GM23338 (cell line): ENCODE measurements at regions not wholly inside any gene's neighbourhood (a gene's known extent, or its start where the extent isn't known, plus 50 kb on each side); places are given as distances from the start of the nearest gene placed in this dataset.

Source experiments
- ATAC-seq: fragments of 200-7000 bp; cut with Tn5 transposase; 3 replicates; pipeline ENCODE4 v1.9.1; 2020
- DNase-seq: peaks from one replicate; pipeline ENCODE4 v3.0.0-alpha.2; 2015; ENCODE audit warnings: low spot score
- H2AFZ ChIP-seq: fragments of 200-600 bp; sonication (generic); 2 replicates; pipeline ENCODE4 v1.8.0; 2016; ENCODE audit warnings: antibody characterized with exemption, mild to moderate bottlenecking, moderate library complexity
- H3F3A ChIP-seq: fragments of 200-600 bp; sonication (generic); replicated peaks from 2 replicates; pipeline ENCODE4 v1.8.0; 2017; ENCODE audit warnings: antibody characterized with exemption, mixed run types, low read depth
- H3K27ac ChIP-seq: fragments of 200-600 bp; sonication (generic); 2 replicates; pipeline ENCODE4 v1.6.1; 2016; ENCODE audit warnings: low read depth
- H3K27me3 ChIP-seq: fragments of 200-600 bp; sonication (generic); 2 replicates; pipeline ENCODE4 v1.8.0; 2016; ENCODE audit warnings: mild to moderate bottlenecking, mixed run types, moderate library complexity; ENCODE audit not compliant: insufficient read depth
- H3K36me3 ChIP-seq: fragments of 200-600 bp; sonication (generic); 2 replicates; pipeline ENCODE4 v1.8.0; 2016; ENCODE audit warnings: mild to moderate bottlenecking; ENCODE audit not compliant: insufficient read depth
- H3K4me1 ChIP-seq: fragments of 200-600 bp; sonication (generic); 2 replicates; pipeline ENCODE4 v1.8.0; 2016; ENCODE audit warnings: mild to moderate bottlenecking, moderate library complexity; ENCODE audit not compliant: insufficient read depth
- H3K4me2 ChIP-seq: fragments of 200-600 bp; sonication (generic); 2 replicates; pipeline ENCODE4 v1.7.1; 2017; ENCODE audit warnings: mixed run types
- H3K4me3 ChIP-seq: fragments of 200-600 bp; sonication (generic); 2 replicates; pipeline ENCODE4 v1.6.1; 2016; ENCODE audit warnings: mixed run types
- H3K79me2 ChIP-seq: fragments of 200-600 bp; sonication (generic); replicated peaks from 2 replicates; pipeline ENCODE4 v1.8.0; 2017; ENCODE audit warnings: mild to moderate bottlenecking; ENCODE audit not compliant: insufficient read depth
- H3K9me2 ChIP-seq: fragments of 200-600 bp; sonication (generic); 2 replicates; pipeline ENCODE4 v1.8.0; 2017; ENCODE audit not compliant: insufficient read depth
- H4K20me1 ChIP-seq: fragments of 200-600 bp; sonication (generic); replicated peaks from 2 replicates; pipeline ENCODE4 v1.8.0; 2017; ENCODE audit warnings: mild to moderate bottlenecking; ENCODE audit not compliant: insufficient read depth
- H3K27ac Mint-ChIP-seq: 2 replicates; pipeline ENCODE4 v1.8.0; 2020; ENCODE audit warnings: inconsistent platforms, mild to moderate bottlenecking, moderate library complexity, mixed read lengths
- H3K27me3 Mint-ChIP-seq: 3 replicates; pipeline ENCODE4 v1.8.0; 2022; ENCODE audit warnings: low read depth, mild to moderate bottlenecking, moderate library complexity, mixed read lengths, inconsistent platforms; ENCODE audit not compliant: insufficient read depth, poor library complexity
- H3K36me3 Mint-ChIP-seq: 3 replicates; pipeline ENCODE4 v1.8.0; 2021; ENCODE audit warnings: low read depth, mild to moderate bottlenecking, inconsistent platforms, moderate library complexity, mixed read lengths
- H3K4me1 Mint-ChIP-seq: 3 replicates; pipeline ENCODE4 v1.8.0; 2020; ENCODE audit warnings: mild to moderate bottlenecking, inconsistent platforms, mixed read lengths
- H3K4me3 Mint-ChIP-seq: 3 replicates; pipeline ENCODE4 v1.8.0; 2021; ENCODE audit warnings: moderate library complexity, mild to moderate bottlenecking, inconsistent platforms, mixed read lengths
- H3K9me3 Mint-ChIP-seq: 3 replicates; pipeline ENCODE4 v1.8.0; 2020; ENCODE audit warnings: moderate library complexity, mild to moderate bottlenecking, inconsistent platforms, mixed read lengths
- CREB1 ChIP-seq: fragments of 250-450 bp; sonication (Bioruptor Pico); IDR thresholded peaks from 2 replicates; pipeline ENCODE4 v1.5.0; 2020; ENCODE audit warnings: low read depth, mild to moderate bottlenecking, moderate library complexity
- EZH2 ChIP-seq: fragments of 200-600 bp; sonication (generic); IDR thresholded peaks from one replicate; pipeline ENCODE4 v1.8.0; 2017; ENCODE audit warnings: antibody characterized with exemption, mild to moderate bottlenecking, low read depth; ENCODE audit not compliant: unreplicated experiment
- EZH2phosphoT487 ChIP-seq: fragments of 200-600 bp; sonication (generic); IDR thresholded peaks from one replicate; pipeline ENCODE4 v1.8.1; 2018; ENCODE audit warnings: antibody characterized with exemption; ENCODE audit not compliant: unreplicated experiment
- JUNB ChIP-seq: IDR thresholded peaks from one replicate; pipeline ENCODE4 v1.6.1; 2016; ENCODE audit warnings: antibody characterized with exemption; ENCODE audit not compliant: unreplicated experiment
- NANOG ChIP-seq: IDR thresholded peaks from 2 replicates; pipeline ENCODE4 v1.6.1; 2016; ENCODE audit warnings: antibody characterized with exemption, borderline replicate concordance
- POLR2AphosphoS5 ChIP-seq: IDR thresholded peaks from 2 replicates; pipeline ENCODE4 v1.6.1; 2016; ENCODE audit warnings: antibody characterized with exemption, low read depth
- STAT1 ChIP-seq: IDR thresholded peaks from one replicate; pipeline ENCODE4 v1.6.1; 2016; ENCODE audit warnings: antibody characterized with exemption; ENCODE audit not compliant: unreplicated experiment
- ZNF114 ChIP-seq: fragments of 250-450 bp; sonication (Bioruptor Pico); IDR thresholded peaks from 2 replicates; pipeline ENCODE4 v1.5.0; 2020; ENCODE audit warnings: mild to moderate bottlenecking, moderate library complexity
- ZNF331 ChIP-seq: fragments of 250-450 bp; sonication (Bioruptor Pico); IDR thresholded peaks from 2 replicates; pipeline ENCODE4 v1.5.0; 2020; ENCODE audit warnings: low read depth, mild to moderate bottlenecking, moderate library complexity
- TF ChIP-seq, protein P1 (sequence below), 2 experiments: fragments of 200-600 bp in 1 of 2; sonication (generic) in 1 of 2; conservative IDR thresholded peaks; 2 replicates each; pipeline versions ENCODE4 v1.5.1 to v1.6.1; 2016 to 2017; ENCODE audit warnings: antibody characterized with exemption in 2 of 2, low read depth in 2 of 2, mild to moderate bottlenecking in 2 of 2, moderate library complexity in 1 of 2
- TF ChIP-seq, protein P2 (sequence below): IDR thresholded peaks from one replicate; pipeline ENCODE4 v1.6.1; 2018; ENCODE audit warnings: antibody characterized with exemption; ENCODE audit not compliant: unreplicated experiment
- TF ChIP-seq, protein P3 (sequence below): IDR thresholded peaks from 2 replicates; pipeline ENCODE4 v1.6.1; 2016; ENCODE audit warnings: antibody characterized with exemption

DNA sequence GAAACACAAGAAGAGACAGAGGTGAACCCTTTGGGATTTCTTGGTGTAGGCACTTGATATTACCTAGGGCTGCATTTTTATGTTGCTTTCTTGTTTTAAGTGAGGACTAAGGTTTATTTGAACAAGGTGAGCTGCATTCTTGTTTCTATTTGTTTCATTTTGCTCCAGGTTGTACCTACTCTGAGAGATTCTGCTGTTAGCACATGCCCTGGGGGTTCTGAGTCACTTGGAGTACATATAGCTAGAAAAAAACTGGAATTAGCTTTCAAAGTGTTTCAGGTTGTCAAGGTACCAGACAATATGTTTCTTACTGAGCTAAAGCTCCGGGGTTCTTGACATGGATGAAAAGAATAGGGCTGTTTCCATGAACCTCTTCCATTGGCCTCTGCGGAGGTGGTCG is 299.4 kb downstream of the ICE1 start (continued):
- TF ChIP-seq, protein P1, sequence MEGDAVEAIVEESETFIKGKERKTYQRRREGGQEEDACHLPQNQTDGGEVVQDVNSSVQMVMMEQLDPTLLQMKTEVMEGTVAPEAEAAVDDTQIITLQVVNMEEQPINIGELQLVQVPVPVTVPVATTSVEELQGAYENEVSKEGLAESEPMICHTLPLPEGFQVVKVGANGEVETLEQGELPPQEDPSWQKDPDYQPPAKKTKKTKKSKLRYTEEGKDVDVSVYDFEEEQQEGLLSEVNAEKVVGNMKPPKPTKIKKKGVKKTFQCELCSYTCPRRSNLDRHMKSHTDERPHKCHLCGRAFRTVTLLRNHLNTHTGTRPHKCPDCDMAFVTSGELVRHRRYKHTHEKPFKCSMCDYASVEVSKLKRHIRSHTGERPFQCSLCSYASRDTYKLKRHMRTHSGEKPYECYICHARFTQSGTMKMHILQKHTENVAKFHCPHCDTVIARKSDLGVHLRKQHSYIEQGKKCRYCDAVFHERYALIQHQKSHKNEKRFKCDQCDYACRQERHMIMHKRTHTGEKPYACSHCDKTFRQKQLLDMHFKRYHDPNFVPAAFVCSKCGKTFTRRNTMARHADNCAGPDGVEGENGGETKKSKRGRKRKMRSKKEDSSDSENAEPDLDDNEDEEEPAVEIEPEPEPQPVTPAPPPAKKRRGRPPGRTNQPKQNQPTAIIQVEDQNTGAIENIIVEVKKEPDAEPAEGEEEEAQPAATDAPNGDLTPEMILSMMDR (conservative IDR thresholded peaks at IDR 0.05; ENCODE audit: low read depth in 2 of 2), result no peak
- TF ChIP-seq NANOG (no peak), CREB1 (CRISPR knock-in tag) (no peak), EZH2 (no peak), JUNB (no peak), ZNF331 (CRISPR knock-in tag) (no peak), POLR2AphosphoS5 (no peak)
- TF ChIP-seq, protein P2, sequence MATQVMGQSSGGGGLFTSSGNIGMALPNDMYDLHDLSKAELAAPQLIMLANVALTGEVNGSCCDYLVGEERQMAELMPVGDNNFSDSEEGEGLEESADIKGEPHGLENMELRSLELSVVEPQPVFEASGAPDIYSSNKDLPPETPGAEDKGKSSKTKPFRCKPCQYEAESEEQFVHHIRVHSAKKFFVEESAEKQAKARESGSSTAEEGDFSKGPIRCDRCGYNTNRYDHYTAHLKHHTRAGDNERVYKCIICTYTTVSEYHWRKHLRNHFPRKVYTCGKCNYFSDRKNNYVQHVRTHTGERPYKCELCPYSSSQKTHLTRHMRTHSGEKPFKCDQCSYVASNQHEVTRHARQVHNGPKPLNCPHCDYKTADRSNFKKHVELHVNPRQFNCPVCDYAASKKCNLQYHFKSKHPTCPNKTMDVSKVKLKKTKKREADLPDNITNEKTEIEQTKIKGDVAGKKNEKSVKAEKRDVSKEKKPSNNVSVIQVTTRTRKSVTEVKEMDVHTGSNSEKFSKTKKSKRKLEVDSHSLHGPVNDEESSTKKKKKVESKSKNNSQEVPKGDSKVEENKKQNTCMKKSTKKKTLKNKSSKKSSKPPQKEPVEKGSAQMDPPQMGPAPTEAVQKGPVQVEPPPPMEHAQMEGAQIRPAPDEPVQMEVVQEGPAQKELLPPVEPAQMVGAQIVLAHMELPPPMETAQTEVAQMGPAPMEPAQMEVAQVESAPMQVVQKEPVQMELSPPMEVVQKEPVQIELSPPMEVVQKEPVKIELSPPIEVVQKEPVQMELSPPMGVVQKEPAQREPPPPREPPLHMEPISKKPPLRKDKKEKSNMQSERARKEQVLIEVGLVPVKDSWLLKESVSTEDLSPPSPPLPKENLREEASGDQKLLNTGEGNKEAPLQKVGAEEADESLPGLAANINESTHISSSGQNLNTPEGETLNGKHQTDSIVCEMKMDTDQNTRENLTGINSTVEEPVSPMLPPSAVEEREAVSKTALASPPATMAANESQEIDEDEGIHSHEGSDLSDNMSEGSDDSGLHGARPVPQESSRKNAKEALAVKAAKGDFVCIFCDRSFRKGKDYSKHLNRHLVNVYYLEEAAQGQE, result no peak
- TF ChIP-seq, protein P3, sequence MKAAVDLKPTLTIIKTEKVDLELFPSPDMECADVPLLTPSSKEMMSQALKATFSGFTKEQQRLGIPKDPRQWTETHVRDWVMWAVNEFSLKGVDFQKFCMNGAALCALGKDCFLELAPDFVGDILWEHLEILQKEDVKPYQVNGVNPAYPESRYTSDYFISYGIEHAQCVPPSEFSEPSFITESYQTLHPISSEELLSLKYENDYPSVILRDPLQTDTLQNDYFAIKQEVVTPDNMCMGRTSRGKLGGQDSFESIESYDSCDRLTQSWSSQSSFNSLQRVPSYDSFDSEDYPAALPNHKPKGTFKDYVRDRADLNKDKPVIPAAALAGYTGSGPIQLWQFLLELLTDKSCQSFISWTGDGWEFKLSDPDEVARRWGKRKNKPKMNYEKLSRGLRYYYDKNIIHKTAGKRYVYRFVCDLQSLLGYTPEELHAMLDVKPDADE, result no peak

DNA sequence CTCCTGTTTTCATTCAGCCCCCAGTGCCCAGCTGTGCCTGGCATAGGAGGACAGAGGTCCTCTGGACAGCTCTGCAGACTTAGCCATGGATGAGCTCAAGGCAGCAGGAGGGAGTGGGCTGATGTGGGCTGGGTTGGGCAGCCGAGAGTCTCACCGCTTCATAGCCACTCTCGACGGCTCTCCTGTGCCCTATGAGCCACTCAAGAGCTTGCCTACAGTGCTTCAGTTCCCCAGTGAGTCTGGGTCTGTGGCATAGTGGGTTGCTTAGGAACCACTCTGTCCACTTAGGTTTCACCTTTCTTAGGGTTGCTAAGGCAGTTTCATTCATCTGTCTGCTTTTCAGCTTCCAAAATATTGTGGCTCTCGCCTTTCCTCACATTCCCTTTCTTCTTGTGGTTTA is 296.8 kb downstream of the ICE1 start:
- Mint-ChIP-seq H3K4me3 (no peak overlapping the region), H3K27ac (no peak overlapping the region), H3K36me3 (no peaks in the 10 kb centered on the region; the same call in 2 of the 3 replicates), H3K27me3 (peaks cover 3% of the 10 kb centered on the region), H3K9me3 (peaks cover 22% of the 10 kb centered on the region), H3K4me1 (no peaks in the 10 kb centered on the region)
- Histone ChIP-seq H3K4me3 (no peak overlapping the region), H3K4me1 (no peaks in the 10 kb centered on the region), H3K36me3 (no peaks in the 10 kb centered on the region), H3K79me2 (no peaks in the 10 kb centered on the region), H3K9me2 (no peaks in the 10 kb centered on the region), H3F3A (no peaks in the 10 kb centered on the region), H3K27me3 (no peaks in the 10 kb centered on the region), H3K27ac (no peak overlapping the region), H4K20me1 (no peaks in the 10 kb centered on the region), H2AFZ (no peak overlapping the region), H3K4me2 (no peak overlapping the region)
- DNase-seq (no peak), ATAC-seq (no peak)
- TF ChIP-seq, protein P3, result no peak
- no peak for TF ChIP-seq POLR2AphosphoS5
- TF ChIP-seq, protein P1 (conservative IDR thresholded peaks at IDR 0.05; ENCODE audit: low read depth in 2 of 2), result no peak
- TF ChIP-seq, protein P2, result no peak
- no peak for TF ChIP-seq EZH2
- TF ChIP-seq STAT1, result no peak
- TF ChIP-seq NANOG, result no peak
- TF ChIP-seq CREB1 (CRISPR knock-in tag), result no peak
- TF ChIP-seq ZNF114 (CRISPR knock-in tag), result no peak
- TF ChIP-seq EZH2phosphoT487, result no peak
